ENCODE measurements at regions not wholly inside any gene's neighbourhood (a gene's known extent, or its start where the extent isn't known, plus 50 kb on each side); places are given as distances from the start of the nearest gene placed in this dataset.

DNA sequence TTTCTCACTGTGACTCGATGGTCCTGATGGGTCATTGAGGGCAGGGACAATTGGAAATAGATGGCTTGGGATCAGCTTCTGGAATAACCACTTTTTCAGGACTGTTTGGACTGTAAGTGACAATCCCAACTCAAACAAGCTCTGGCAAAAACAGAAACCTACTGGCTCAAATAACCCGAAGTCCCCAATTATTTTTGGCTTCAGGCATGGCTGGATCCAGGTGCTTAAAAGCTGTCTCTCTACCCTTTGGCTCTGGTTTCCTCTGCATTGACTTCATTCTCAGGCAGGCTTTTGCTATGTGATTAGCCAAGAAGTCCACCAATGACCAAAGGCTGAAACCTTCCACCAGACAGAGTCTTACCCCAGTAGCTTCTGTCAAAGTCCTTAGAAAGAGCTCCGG is 92.9 kb upstream of the PRR23E start:
- TF ChIP-seq, protein P1, sequence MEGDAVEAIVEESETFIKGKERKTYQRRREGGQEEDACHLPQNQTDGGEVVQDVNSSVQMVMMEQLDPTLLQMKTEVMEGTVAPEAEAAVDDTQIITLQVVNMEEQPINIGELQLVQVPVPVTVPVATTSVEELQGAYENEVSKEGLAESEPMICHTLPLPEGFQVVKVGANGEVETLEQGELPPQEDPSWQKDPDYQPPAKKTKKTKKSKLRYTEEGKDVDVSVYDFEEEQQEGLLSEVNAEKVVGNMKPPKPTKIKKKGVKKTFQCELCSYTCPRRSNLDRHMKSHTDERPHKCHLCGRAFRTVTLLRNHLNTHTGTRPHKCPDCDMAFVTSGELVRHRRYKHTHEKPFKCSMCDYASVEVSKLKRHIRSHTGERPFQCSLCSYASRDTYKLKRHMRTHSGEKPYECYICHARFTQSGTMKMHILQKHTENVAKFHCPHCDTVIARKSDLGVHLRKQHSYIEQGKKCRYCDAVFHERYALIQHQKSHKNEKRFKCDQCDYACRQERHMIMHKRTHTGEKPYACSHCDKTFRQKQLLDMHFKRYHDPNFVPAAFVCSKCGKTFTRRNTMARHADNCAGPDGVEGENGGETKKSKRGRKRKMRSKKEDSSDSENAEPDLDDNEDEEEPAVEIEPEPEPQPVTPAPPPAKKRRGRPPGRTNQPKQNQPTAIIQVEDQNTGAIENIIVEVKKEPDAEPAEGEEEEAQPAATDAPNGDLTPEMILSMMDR (IDR thresholded peaks at IDR 0.05), result no peak
- Histone ChIP-seq H3K36me3 (no peaks in the 10 kb centered on the region), H3K9me3 (no peaks in the 10 kb centered on the region), H3K4me3 (no peak overlapping the region), H3K4me1 (no peaks in the 10 kb centered on the region), H3K27me3 (no peaks in the 10 kb centered on the region), H3K27ac (no peak overlapping the region)
- no peak for DNase-seq
- ATAC-seq, result no peak
- intact Hi-C loops (cut with DNase I), result no loop called here

DNA sequence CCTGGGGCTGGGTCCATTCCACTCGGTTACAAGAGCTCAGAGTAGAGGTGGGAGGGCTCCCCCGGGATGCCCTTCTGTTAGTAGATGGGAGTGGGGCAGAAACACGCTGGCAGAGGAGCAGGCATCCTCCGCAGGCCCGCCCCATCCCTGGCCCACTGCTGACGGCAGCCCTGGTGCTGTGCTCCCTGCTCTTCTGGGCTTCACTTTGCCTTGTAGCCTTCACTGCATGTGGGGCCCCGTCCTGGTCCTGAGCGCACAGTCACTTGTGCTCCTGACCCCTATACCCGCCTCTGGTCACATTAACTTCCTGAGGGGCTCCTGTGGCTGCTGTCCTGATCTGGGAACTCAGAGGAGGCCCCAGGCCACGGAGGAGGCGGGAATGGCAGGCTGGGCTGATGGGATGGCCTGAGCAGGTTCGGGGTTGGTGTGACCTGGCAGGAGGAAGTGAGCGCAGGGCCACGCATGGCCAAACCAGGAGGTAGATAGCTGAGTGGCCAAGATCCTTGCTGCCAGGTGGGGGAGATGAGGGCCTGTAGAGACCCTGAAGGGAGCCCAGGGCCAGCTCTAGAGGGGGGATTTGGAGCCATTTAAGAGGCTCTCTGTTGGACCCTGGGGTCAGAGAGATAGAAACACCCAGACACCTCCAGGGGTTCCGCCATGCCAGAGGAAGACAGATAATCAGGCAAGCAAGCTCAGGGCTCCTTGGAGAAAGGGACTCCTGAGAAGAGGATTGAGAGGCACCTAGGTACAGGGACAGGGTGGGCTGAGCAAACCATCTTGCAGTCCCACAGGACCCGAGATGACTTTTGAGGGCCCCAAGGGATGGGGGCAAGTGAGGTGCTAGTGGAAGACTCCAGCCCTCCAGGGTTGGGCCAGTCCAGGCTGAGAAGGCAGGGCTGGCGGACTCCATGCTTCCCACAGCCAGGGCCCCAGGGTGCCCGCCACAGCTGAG is 92.2 kb upstream of the PRR23E start:
- TF ChIP-seq, protein P1 (IDR thresholded peaks at IDR 0.05), result no peak
- no peaks in the 10 kb centered on the region for H3K9me3 ChIP-seq
- DNase-seq (no peak), ATAC-seq (no peak)
- H3K27me3 ChIP-seq, result no peaks in the 10 kb centered on the region
- no peak overlapping the region for H3K4me3 ChIP-seq
- no peak overlapping the region for H3K27ac ChIP-seq
- no peaks in the 10 kb centered on the region for H3K4me1 ChIP-seq
- no peaks in the 10 kb centered on the region for H3K36me3 ChIP-seq
- intact Hi-C loops (cut with DNase I), result no loop called here

DNA sequence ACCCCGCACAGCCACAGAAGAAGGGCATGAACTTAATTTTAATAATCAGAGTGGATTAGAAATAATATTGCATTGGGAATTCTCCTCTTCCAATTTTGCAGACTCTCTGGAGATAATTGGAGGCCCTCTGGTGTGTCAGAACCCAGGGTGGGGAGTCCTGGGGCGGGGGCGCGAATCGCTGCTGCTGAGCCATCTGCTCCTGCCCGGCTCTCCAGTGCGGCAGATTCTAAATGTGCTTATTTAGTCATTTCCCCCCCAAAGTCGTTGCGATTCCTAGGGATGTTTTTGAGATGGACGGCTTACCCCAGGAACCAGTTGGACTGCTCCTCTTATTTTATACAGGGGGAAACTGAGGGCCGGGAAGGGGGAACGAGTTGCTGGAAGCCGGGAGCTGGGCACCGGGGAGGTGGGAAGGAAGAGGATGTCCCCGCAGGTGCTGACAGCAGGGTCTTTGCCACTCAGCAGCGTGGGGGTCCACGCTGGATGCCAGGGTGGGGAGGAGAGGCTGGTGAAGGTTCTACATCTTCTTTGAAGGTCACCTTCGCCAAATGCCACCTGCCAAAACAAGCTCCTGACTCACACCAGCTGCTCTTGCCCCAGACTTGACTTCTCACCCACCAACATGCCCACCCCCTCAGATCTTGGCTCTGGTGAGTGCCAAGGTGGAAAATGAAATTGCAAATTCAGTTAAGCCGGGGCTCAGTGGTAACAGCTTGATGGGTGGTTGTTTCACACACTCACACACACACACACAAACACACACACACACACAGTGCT is 91.3 kb upstream of the PRR23E start:
- no peak for ATAC-seq
- TF ChIP-seq, protein P1 (IDR thresholded peaks at IDR 0.05), result no peak
- no peak overlapping the region for H3K27ac ChIP-seq
- no peak for DNase-seq
- H3K27me3 ChIP-seq, result no peaks in the 10 kb centered on the region
- H3K4me3 ChIP-seq, result no peak overlapping the region
- intact Hi-C loops (cut with DNase I), result no loop called here
- H3K4me1 ChIP-seq, result no peaks in the 10 kb centered on the region
- no peaks in the 10 kb centered on the region for H3K36me3 ChIP-seq
- no peaks in the 10 kb centered on the region for H3K9me3 ChIP-seq

DNA sequence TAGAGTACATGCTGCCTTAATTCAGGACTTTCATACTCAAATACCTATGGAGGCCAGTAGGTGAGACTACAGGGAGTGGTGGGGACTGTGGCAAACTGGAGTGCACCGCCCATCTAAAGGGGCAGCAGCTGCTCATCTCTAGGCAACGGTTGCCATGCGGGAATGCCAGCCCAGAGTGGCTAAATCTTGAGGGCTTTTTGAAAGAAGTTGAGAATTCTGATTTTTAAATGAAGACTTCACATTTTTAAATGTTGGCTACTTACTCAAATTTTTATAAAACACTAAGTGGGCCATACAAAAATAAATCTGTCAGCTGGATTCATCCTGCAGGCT is 90.8 kb upstream of the PRR23E start:
- no peaks in the 10 kb centered on the region for H3K27me3 ChIP-seq
- no peak for ATAC-seq
- intact Hi-C loops (cut with DNase I), result no loop called here
- TF ChIP-seq, protein P1 (IDR thresholded peaks at IDR 0.05), result no peak
- no peak overlapping the region for H3K4me3 ChIP-seq
- no peak overlapping the region for H3K27ac ChIP-seq
- no peak for DNase-seq
- no peaks in the 10 kb centered on the region for H3K36me3 ChIP-seq
- no peaks in the 10 kb centered on the region for H3K9me3 ChIP-seq
- H3K4me1 ChIP-seq, result no peaks in the 10 kb centered on the region

DNA sequence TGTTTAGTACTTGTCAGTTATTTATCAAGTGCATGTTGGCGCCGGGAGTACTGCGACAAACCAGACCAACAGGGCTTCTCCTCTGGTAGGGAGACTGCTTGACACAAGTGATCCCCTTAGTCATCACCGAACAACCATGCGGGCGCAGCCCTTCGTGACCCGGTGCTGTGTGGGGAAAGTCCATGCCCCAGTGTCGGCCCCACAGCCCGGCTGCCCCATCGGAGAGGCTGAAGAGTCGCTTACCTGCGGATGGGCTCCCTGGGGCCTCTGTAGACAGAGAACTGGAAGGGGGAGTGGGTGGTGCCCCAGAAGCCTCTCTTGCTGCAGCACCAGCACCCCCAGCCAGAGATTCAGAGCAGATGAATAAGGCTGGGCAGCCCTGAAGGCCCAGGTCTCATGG is 90.3 kb upstream of the PRR23E start:
- DNase-seq (no peak), ATAC-seq (no peak)
- Histone ChIP-seq H3K36me3 (no peaks in the 10 kb centered on the region), H3K27me3 (no peaks in the 10 kb centered on the region), H3K4me1 (no peaks in the 10 kb centered on the region), H3K4me3 (no peak overlapping the region), H3K9me3 (no peaks in the 10 kb centered on the region), H3K27ac (no peak overlapping the region)
- intact Hi-C loops (cut with DNase I), result no loop called here
- TF ChIP-seq, protein P1 (IDR thresholded peaks at IDR 0.05), result no peak
